GM23248 (cell line): ENCODE measurements at regions not wholly inside any gene's neighbourhood (a gene's known extent, or its start where the extent isn't known, plus 50 kb on each side); places are given as distances from the start of the nearest gene placed in this dataset.

Source experiments
- EZH2 ChIP-seq: fragments of 200-600 bp; sonication (generic); IDR thresholded peaks from 2 replicates; pipeline ENCODE4 v1.6.1; 2018; ENCODE audit warnings: antibody characterized with exemption, mild to moderate bottlenecking; ENCODE audit not compliant: insufficient read depth, poor library complexity, severe bottlenecking
- EZH2phosphoT487 ChIP-seq: fragments of 200-600 bp; sonication (generic); IDR thresholded peaks from 2 replicates; pipeline ENCODE4 v1.6.1; 2018; ENCODE audit warnings: antibody characterized with exemption, moderate library complexity, mild to moderate bottlenecking, low read depth; ENCODE audit not compliant: insufficient read depth

GRCh38 chr11:80831374-80831773 lies 1390.5 kb upstream of the TENM4 start:
- TF ChIP-seq EZH2 (no peak), EZH2phosphoT487 (no peak)
